NCI-H748 (cell line): ENCODE measurements at regions not wholly inside any gene's neighbourhood (a gene's known extent, or its start where the extent isn't known, plus 50 kb on each side); places are given as distances from the start of the nearest gene placed in this dataset.

Source experiments
- DNase-seq: peaks from one replicate; lab custom pipeline; 2025; ENCODE audit not compliant: unreplicated experiment; lab: John Stamatoyannopoulos, UW

GRCh38 chr20:18971121-18971520, 157.5 kb downstream of the SCP2D1 start:
- no peak for DNase-seq

DNA sequence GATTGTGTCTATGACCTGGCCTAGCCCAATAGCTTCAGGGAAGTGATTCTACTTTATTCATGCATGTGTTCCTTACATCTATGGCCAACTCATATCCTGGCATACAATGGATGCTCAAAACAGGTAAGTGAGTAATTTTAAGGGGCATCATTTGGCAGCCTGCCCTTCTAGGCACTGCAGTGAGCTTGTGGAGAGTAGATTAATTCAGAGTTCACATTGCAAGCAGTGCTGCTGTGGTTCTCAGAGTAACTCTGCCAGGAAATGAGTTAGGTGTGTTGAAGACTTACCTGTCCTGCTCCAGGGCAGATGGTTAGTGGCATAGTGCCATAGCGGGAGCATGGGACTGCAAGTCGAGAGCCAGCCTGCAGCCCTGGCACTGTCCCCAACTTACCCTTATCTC, 158.0 kb downstream of the SCP2D1 start:
- no peak for DNase-seq

GRCh38 chr20:18972251-18972876, 158.8 kb downstream of the SCP2D1 start:
- DNase-seq, result no peak

DNA sequence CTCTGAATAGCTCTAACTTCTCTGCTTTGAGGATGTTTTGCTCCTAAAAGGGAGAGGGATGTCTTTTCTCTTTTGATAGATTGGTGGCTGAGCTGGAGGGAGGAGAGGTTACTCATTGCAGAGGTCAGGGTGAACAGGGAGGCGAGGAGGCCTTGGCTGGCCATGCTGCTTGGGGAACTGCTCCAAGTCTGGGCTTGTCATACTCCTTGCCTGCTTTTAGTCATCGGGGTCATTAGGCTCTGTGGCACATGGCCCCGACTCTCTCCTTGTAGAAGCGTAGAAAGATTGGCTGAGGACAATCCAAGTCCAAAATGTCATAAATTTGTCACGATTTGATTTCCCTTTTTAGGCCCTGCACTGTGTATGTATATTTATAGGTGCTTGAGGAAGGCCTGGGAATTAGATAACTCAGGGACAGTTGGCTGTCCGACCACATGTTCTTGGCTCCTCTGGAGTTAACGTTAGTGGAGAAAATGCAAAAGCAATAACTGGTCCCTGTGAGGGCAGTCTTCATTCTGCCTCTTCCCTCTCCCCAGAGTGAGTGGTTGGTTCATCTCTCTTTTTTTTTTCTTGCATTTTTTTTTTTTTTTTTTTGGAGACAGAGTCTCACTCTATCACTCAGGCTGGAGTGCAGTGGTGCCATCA, 160.1 kb downstream of the SCP2D1 start:
- no peak for DNase-seq

- no peak for DNase-seq
Measured at GRCh38 chr20:18974660-18975059, 161.1 kb downstream of the SCP2D1 start.

GRCh38 chr20:18977441-18977840, 163.9 kb downstream of the SCP2D1 start:
- DNase-seq, result no peak

- DNase-seq, result no peak
Measured at GRCh38 chr20:18978311-18978710, 164.7 kb downstream of the SCP2D1 start.

DNA sequence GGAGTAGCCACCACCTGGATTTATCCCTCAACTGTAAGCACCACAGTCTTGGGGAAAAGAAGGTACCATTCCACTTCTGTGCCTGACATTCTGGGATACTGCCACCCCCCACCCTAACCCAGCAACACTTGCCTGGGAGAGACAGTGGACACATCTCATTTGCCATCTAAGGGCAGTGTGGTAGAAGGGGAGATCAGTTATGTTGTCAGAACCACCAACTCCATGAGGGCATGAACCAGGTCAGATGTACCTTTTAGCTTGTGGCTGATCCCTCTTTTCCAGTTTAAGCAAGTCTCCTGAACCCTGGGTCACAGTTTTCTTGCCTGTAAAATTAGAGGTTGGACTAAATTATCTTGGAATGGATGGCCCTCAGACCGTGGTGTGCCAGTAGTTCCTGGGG, 165.5 kb downstream of the SCP2D1 start:
- DNase-seq, result no peak

- DNase-seq, result no peak
Measured at GRCh38 chr20:18981962-18982539, 168.5 kb downstream of the SCP2D1 start.

GRCh38 chr20:18983796-18984195, 170.2 kb downstream of the SCP2D1 start:
- peak; percentile 90 for DNase-seq

GRCh38 chr20:18984238-18985200, 170.9 kb downstream of the SCP2D1 start:
- peak; percentile 89 for DNase-seq

GRCh38 chr20:18985551-18985950, 172.0 kb downstream of the SCP2D1 start:
- DNase-seq, result no peak

GRCh38 chr20:18986146-18986830, 172.7 kb downstream of the SCP2D1 start:
- DNase-seq, result no peak

GRCh38 chr20:18986895-18987580, 173.5 kb downstream of the SCP2D1 start:
- DNase-seq, result no peak

DNA sequence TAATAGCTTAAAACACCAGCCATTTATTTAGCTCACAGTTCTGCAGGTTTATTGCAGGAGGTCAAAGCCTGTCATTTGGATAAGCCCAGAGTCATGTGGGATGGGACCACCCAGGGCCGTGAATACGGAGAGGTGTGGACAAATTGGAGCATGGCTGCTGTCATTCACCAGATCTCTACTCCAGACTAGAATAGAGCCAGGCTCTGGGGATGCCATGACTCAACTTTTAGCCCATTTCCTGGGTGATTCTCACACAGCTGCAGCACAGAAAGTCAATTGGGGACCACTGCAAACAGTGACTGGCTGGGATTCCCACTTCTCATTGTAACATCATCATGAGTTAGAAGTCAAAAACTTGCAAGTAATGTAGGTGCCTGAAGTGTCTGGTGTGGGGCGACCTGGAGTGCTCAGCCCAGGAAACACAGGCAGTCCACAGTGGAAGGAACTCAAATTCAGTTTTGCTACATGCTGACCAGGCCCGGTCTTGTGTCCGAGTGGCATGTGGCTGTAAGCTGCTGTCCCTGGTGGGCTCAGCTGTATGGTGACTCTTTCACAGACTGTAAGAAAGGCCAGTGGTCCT, 174.3 kb downstream of the SCP2D1 start:
- no peak for DNase-seq

GRCh38 chr20:18988701-18989100, 175.1 kb downstream of the SCP2D1 start:
- no peak for DNase-seq

DNA sequence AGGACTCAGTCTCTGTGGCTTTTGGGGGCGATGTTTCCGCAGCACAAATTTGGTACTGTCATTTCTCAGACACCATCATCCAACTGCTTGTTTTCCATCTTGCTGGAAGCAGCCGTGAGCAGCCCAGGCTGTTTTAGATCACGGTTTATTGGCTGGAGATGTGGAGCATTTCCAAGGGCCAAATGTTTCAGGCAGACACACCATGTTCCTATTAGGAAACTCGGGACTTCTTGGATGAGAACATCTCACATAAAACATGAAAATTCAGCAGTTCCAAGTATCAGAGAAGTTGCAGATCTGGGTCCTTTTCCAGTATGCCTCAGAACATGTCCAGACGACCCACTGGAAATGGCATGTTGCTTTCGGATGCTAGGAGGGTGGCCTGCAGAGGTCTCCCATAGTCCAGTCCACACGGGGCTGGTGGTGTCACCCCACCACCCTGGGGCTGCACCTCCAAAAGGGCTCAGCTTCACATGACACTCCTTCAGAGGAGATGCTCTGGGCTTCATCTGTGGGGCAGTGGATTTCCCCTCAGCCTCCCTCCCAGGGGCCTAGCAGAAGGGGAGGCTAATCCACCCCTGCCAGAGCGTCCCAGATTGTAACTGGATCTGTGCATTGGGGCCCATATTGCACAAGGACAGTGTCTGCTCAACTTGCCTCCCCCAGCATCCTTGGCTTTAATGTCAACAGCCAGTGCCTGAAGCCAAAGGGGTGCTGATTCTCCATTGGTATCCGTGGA, 176.3 kb downstream of the SCP2D1 start:
- no peak for DNase-seq

- DNase-seq, result no peak
Measured at GRCh38 chr20:18991012-18991411, 177.4 kb downstream of the SCP2D1 start.

DNA sequence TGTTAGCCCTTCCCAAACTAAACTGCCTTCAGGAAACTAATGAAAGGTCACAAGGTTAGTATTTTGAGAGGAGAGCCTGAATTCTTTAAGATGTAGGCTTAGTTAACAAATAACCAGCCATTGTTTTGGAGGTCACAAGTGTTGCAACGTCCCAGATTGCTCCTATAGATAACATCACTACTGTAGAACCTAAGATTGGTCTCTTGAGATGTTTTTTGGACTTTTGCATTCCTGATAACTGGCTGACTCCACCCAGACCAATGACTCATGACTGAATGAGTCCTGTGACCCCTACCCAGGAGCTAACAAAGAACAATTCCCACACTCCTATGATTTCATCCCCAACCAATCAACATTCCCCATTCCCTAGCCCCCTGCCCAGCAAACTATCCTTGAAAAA, 178.8 kb downstream of the SCP2D1 start:
- DNase-seq, result no peak
